GM19395 (cell line): ENCODE measurements at regions not wholly inside any gene's neighbourhood (a gene's known extent, or its start where the extent isn't known, plus 50 kb on each side); places are given as distances from the start of the nearest gene placed in this dataset.

Experiments
- ATAC-seq: cut with Tn5 transposase; IDR thresholded peaks from one replicate; pipeline ENCODE4 v1.9.1; 2021; ENCODE audit warnings: mild to moderate bottlenecking, moderate library complexity; ENCODE audit not compliant: unreplicated experiment

DNA sequence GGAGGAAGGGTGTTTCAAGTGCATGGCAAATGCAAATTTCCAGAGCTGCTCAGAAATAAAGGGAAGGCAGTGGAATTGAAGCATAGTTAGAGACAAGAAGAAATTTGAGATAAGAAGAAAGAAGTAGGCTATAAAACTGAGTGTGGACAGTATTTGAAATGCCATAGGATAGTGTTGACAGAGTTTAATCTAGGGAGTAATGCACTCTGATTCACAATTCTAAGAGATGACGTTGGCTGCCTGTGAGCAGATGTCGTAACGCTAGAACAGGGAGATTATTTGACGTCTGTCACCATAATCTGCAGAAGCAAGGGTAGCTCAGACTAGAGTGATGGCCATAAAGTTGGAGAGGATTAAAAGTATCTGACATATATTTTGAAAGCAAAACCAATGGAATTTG, 389.9 kb upstream of the KIRREL3 start:
- ATAC-seq = no peak

- no peak for ATAC-seq
These were observed 384.5 kb upstream of the KIRREL3 start for GRCh38 chr11:127385071-127385470.

DNA sequence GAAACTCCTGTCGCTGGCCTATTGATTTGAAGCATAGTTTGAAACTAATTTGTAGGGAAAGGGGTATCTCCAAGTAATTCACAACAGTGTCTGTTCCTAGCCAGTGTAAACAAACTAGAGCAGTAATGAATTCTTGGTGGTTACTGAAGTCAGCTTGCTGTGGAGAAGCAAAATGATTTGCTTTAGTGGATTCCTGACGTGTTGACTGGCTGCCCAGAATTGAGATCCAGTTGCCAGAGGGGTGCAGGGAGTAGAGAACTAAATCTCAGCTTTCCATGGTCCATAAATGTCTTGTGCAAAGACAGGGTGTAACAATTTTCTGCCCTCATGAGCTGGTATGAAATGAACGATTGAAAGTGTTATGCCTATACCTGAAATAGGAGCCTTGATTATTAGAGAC, 382.5 kb upstream of the KIRREL3 start:
- ATAC-seq = no peak

- ATAC-seq = no peak
These were observed 380.7 kb upstream of the KIRREL3 start for GRCh38 chr11:127381247-127381646.

- no peak for ATAC-seq
These were observed 379.1 kb upstream of the KIRREL3 start for GRCh38 chr11:127379686-127380085.

- ATAC-seq = no peak
These were observed 375.7 kb upstream of the KIRREL3 start for GRCh38 chr11:127376301-127376700.

GRCh38 chr11:127369356-127369755, 368.8 kb upstream of the KIRREL3 start:
- ATAC-seq = no peak

DNA sequence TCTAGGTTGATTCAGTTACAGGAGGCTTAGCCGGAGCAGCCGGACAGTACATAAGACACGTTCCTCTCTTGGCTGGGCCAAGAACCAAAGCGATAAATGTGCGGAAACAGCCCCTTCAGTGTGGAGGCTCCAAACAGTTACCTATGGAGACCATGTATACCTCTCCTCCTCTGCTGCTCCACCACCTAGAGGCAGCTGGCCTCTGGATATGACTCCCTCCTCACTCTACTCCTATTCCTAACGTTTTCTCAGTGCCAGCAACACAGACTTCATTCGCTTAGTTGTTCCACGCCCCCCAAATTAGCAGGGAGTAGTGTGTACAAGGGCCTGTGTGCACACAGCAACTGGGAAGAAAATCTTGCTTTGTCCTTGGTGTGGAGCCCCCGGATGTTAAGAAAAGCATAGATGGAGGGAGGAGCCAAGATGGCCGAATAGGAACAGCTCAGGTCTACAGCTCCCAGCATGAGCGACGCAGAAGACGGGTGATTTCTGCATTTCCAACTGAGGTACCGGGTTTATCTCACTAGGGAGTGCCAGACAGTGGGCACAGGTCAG, 362.3 kb upstream of the KIRREL3 start:
- no peak for ATAC-seq

- ATAC-seq = no peak
These were observed 357.6 kb upstream of the KIRREL3 start for GRCh38 chr11:127358160-127358559.

GRCh38 chr11:127350476-127350875, 349.9 kb upstream of the KIRREL3 start:
- ATAC-seq = no peak

DNA sequence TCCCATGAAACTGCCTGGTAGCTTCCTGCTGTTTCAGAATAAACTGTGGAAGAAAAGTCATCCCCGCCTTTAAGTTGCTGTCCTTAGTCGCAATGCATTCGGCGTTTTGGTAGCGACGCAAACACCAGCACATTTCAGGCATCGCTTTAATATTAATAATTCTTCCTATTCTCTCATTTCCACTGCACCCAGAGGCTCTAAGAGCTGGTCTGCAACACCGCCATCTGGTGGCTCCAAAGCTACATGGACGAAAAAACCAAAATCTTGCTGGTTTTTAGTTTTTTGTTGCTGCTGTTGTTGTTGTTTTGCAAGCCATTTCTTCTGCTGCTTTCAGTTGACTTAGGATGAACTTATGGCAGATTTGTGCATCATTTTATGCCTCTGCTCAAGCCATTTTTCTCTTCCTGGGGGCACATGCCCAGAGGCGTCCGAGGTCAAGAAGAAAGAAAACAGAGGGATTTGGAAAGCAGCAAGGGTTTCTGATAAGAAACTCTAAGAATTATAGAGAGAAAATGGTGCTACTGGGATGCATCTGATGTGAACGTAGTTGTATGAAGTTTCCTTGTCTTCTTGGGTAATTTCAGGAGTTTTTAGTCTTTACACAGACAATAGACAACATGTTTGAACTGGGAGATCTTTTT, 345.4 kb upstream of the KIRREL3 start:
- peak; percentile 52 for ATAC-seq

DNA sequence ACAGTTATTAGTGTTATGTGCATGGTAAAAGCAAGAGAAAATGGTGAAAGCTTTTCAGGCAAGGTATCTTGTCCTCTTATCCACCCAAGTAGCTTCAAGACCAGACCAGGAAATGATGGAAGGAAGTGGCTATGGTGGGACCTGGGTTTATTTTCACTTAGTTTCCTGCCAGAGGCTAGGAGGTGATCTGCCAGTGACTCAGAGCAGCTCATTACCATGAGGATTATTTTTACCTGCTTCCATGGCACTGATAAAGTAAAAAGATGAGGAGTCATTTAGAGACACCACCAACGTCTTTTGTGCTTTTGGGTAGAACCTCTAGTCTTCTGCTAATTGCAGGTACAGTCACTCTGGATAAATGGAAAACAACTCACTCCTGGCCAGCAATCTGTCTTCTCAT, 339.9 kb upstream of the KIRREL3 start:
- no peak for ATAC-seq

GRCh38 chr11:127339376-127339775, 338.8 kb upstream of the KIRREL3 start:
- no peak for ATAC-seq

- ATAC-seq = no peak
These were observed 338.1 kb upstream of the KIRREL3 start for GRCh38 chr11:127338380-127339259.

- no peak for ATAC-seq
These were observed 333.9 kb upstream of the KIRREL3 start for GRCh38 chr11:127334466-127334865.

GRCh38 chr11:127332896-127333295, 332.3 kb upstream of the KIRREL3 start:
- ATAC-seq = no peak

- ATAC-seq = no peak
These were observed 329.5 kb upstream of the KIRREL3 start for GRCh38 chr11:127330044-127330443.

- no peak for ATAC-seq
These were observed 307.7 kb upstream of the KIRREL3 start for GRCh38 chr11:127308291-127308690.

GRCh38 chr11:127307700-127308099, 307.1 kb upstream of the KIRREL3 start:
- no peak for ATAC-seq

- ATAC-seq = no peak
These were observed 304.1 kb upstream of the KIRREL3 start for GRCh38 chr11:127304634-127305033.

GRCh38 chr11:127288926-127289325, 288.4 kb upstream of the KIRREL3 start:
- ATAC-seq = no peak

DNA sequence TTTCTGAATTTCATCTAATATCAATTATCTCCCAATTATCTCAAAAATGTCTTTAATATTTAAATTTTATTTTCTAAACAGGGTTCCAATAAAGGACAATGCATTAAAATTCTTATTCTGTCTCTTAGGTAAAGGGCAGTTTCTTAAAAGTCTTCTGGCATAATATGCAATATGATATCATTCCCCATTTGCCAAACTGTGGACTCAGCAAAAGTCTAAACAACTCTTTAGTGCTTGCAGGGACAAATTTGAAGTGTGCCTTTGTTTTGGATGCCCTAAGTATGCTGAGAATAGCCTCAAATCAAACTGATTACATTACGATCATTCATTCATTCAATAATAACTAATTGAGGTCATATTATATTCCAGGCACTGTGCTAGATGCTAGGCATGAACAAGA, 281.0 kb upstream of the KIRREL3 start:
- no peak for ATAC-seq
